Colonic mucosa (tissue), 4 donors: ENCODE measurements at regions not wholly inside any gene's neighbourhood (a gene's known extent, or its start where the extent isn't known, plus 50 kb on each side); places are given as distances from the start of the nearest gene placed in this dataset.
"Not testable (repeated sequence)": the region's sequence is repeated elsewhere in the genome, so short reads cannot be mapped to it uniquely, and the experiment has no call there.

Source experiments
- DNase-seq: peaks from one replicate; pipeline ENCODE4 v3.0.0-alpha.2; 2020
- H3K27ac ChIP-seq: fragments of 200-600 bp; one replicate; pipeline ENCODE4 v1.8.0; 2021
- H3K27me3 ChIP-seq: fragments of 200-600 bp; one replicate; pipeline ENCODE4 v1.8.0; 2021
- H3K36me3 ChIP-seq: fragments of 200-600 bp; one replicate; pipeline ENCODE4 v1.8.0; 2021
- H3K4me1 ChIP-seq: fragments of 200-600 bp; one replicate; pipeline ENCODE4 v1.8.0; 2021; ENCODE audit warnings: mild to moderate bottlenecking
- H3K4me3 ChIP-seq: fragments of 200-600 bp; one replicate; pipeline ENCODE4 v1.8.0; 2021
- H3K9ac ChIP-seq, 2 donors: one replicate each; pipeline ENCODE4 v1.7.0; 2013; ENCODE audit warnings: control low read depth in 2 of 2, low read depth in 2 of 2, low read length in 2 of 2
- H3K9me3 ChIP-seq: fragments of 200-600 bp; one replicate; pipeline ENCODE4 v1.8.0; 2021
- intact Hi-C: fragments of 100-400 bp; cut with DNase I; formaldehyde crosslinking; loops from one replicate; pipeline ENCODE4 v1.14.1; 2022
- TF ChIP-seq, protein P1 (sequence below): fragments of 200-600 bp; IDR thresholded peaks from one replicate; pipeline ENCODE4 v1.8.0; 2022; ENCODE audit warnings: antibody characterized with exemption, mild to moderate bottlenecking
- donor health status: healthy.
- donor health status: DM: no; HTN: no; CAD: no.
- donor health status: DM: no; HTN: no; CAD: no.

DNA sequence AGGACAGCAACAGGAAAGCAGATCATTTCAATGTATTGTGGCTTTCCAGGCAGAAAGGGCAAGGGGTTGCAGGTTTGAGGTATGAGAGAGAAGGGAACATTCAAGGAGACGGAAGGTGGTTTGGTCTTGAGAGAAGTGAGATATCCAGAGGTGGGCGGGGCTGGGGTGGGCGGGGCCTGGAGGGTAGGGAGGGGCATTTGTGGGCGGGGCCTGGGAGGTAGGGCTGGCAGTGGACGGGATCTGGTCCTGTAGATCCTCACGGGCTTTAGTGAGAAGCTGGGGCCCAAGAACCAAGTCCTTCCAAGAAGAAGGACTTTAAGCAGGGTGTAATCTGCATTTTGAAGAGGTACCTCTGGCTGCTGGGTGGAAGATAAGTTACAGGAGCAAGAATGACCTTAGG lies 199.2 kb downstream of the MN1 start:
- Histone ChIP-seq H3K9ac (no peak overlapping the region), H3K9me3 (no peaks in the 10 kb centered on the region), H3K27me3 (no peaks in the 10 kb centered on the region), H3K36me3 (no peaks in the 10 kb centered on the region), H3K4me1 (no peaks in the 10 kb centered on the region), H3K27ac (no peak overlapping the region), H3K4me3 (no peak overlapping the region)
- TF ChIP-seq, protein P1, sequence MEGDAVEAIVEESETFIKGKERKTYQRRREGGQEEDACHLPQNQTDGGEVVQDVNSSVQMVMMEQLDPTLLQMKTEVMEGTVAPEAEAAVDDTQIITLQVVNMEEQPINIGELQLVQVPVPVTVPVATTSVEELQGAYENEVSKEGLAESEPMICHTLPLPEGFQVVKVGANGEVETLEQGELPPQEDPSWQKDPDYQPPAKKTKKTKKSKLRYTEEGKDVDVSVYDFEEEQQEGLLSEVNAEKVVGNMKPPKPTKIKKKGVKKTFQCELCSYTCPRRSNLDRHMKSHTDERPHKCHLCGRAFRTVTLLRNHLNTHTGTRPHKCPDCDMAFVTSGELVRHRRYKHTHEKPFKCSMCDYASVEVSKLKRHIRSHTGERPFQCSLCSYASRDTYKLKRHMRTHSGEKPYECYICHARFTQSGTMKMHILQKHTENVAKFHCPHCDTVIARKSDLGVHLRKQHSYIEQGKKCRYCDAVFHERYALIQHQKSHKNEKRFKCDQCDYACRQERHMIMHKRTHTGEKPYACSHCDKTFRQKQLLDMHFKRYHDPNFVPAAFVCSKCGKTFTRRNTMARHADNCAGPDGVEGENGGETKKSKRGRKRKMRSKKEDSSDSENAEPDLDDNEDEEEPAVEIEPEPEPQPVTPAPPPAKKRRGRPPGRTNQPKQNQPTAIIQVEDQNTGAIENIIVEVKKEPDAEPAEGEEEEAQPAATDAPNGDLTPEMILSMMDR, result no peak
- intact Hi-C loops, result no loop called here
- DNase-seq, result no peak

DNA sequence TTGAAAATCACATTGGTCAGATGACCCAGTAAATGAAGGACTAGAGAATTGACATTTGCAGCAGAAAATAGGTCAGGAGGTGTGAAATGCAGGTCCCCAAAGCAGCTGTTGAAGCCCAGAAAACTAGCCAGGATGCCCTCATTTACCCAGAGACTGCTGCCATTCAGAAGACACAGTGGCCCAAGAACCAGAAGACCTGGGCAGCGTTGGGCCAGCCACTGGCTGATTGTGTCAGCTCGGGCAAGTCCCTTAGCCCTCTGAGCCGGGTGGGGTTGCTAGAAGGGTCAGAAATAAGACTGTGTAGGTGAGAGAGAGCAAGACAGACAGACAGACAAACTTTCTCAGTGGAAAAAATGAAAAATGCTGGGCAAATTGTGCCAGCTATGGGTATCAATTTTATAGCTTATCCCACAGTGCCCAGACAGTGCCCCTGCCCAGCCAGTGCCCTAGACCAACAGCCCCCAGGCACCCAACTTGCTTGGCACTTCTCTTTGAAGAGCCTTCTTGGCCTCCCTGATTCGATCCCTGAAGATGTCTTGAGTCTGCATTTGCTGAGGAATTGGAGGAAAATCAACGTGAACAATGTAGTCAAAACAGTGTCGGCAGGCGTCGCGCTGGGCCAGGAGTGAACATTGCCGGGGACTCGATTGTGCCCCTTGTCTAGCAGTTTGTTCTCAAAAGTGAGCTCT lies 198.3 kb downstream of the MN1 start:
- Histone ChIP-seq H3K9ac (no peak overlapping the region), H3K36me3 (no peaks in the 10 kb centered on the region), H3K4me1 (no peaks in the 10 kb centered on the region), H3K27ac (no peak overlapping the region), H3K27me3 (no peaks in the 10 kb centered on the region), H3K4me3 (no peak overlapping the region), H3K9me3 (no peaks in the 10 kb centered on the region)
- TF ChIP-seq, protein P1, result no peak
- intact Hi-C loops, result no loop called here
- no peak for DNase-seq

DNA sequence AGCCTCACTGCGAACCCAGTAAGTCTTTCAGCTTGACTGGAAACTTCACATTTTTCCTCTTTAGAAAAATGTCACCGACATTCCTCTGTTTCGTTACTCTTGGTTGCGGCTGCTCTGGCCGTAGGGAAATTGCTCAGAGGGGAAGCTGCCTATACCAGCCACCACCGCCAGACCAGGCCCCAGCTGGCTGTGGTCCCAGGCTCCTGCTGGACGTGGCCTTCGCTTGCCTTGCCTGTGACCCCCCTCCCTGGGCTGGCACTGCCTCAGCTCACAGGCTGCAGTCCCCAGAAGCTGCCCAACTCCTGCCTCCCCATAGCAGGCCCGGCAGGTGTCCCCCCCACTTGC lies 197.8 kb downstream of the MN1 start:
- no peaks in the 10 kb centered on the region for H3K36me3 ChIP-seq
- no peak overlapping the region for H3K27ac ChIP-seq
- no peaks in the 10 kb centered on the region for H3K9me3 ChIP-seq
- H3K4me1 ChIP-seq, result no peaks in the 10 kb centered on the region
- TF ChIP-seq, protein P1, result no peak
- no peak overlapping the region for H3K4me3 ChIP-seq
- DNase-seq, result no peak
- intact Hi-C loops, result no loop called here
- H3K9ac ChIP-seq, result no peak overlapping the region
- no peaks in the 10 kb centered on the region for H3K27me3 ChIP-seq

DNA sequence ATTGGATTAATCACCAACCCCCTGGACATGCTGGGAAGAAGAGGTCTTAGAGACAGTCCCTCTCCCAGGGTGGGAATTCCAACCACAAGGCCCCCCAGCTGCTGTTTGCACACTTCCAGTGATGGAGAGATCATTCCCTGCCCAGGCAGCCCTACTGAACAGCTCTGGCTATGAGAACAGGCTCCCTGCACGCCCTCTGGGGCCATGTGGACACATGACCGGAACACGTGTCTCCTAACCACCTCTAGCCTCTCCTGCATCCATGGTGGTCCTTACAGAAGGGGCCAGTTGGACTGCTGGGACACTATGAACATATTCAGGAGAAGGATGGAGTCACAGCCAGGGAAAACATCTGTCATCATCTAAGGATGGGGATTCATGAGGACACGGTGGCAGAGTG lies 196.2 kb downstream of the MN1 start:
- H3K9me3 ChIP-seq, result no peaks in the 10 kb centered on the region
- TF ChIP-seq, protein P1, result no peak
- H3K4me3 ChIP-seq, result no peak overlapping the region
- H3K4me1 ChIP-seq, result no peaks in the 10 kb centered on the region
- no peak overlapping the region for H3K27ac ChIP-seq
- intact Hi-C loops, result no loop called here
- H3K9ac ChIP-seq, result no peak overlapping the region
- H3K27me3 ChIP-seq, result no peaks in the 10 kb centered on the region
- no peak for DNase-seq
- no peaks in the 10 kb centered on the region for H3K36me3 ChIP-seq

DNA sequence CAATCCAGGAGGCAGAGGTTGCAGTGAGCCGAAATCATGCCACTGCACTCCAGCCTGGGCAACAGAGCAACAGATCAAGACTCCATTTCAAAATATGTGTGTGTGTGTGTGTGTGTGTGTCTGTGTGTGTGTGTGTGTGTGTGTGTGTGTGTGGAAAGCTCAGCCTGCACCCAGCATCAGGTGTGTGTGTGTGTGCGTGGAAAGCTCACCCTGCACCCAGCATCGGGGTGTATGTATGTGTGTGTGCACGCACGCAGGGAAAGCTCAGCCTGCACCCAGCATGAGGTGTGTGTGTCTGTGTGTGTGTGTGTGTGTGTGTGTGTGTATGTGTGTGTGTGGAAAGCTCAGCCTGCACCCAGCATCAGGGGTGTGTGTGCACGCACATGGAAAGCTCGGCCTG lies 193.8 kb downstream of the MN1 start:
- DNase-seq, intact Hi-C loops, H3K4me3 ChIP-seq, H3K27me3 ChIP-seq, H3K27ac ChIP-seq, H3K9me3 ChIP-seq, H3K36me3 ChIP-seq, H3K9ac ChIP-seq, H3K4me1 ChIP-seq: not testable (repeated sequence)

DNA sequence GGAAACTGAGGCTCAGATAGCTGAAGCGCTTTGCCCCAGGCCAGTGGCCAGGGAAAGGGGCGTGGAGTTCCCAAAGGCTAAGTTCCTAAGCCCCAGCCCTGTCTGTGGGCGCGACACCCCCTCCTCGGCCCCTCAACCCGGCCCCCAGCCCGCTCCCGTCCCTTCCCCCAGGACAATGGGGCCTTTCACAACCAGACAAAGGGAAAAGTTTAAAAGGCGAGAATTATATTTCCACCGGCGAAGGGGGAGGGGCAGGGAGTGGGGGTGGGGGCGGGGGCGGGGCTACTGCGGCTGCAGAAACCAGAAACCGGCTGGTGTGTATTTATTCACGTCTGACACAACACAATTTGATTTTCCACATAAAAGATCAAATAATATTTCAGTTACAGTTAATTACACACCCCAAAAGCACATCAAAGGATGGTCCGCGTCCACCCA lies 192.1 kb downstream of the MN1 start:
- Histone ChIP-seq H3K4me3 (no peak overlapping the region), H3K27me3 (peaks cover 15% of the 10 kb centered on the region), H3K4me1 (no peaks in the 10 kb centered on the region), H3K9me3 (no peaks in the 10 kb centered on the region), H3K36me3 (no peaks in the 10 kb centered on the region), H3K9ac (no peak overlapping the region), H3K27ac (no peak overlapping the region)
- DNase-seq, result no peak
- intact Hi-C loops, result no loop called here
- TF ChIP-seq, protein P1, result no peak

DNA sequence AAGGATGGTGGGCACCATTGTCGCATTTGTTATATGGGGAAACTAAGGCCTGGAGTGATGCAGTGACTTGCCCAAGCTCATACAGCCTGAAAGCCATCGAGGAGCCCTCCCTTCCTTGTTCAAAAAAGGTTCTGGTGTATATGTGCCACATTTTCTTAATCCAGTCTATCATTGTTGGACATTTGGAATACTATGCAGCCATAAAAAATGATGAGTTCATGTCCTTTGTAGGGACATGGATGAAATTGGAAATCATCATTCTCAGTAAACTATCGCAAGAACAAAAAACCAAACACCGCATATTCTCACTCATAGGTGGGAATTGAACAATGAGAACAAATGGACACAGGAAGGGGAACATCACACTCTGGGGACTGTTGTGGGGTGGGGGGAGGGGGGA lies 191.4 kb downstream of the MN1 start:
- DNase-seq, H3K4me1 ChIP-seq, H3K4me3 ChIP-seq, H3K9ac ChIP-seq, H3K9me3 ChIP-seq, intact Hi-C loops, H3K36me3 ChIP-seq, H3K27ac ChIP-seq: not testable (repeated sequence)
- peaks cover 20% of the 10 kb centered on the region for H3K27me3 ChIP-seq
